Activated CD4-positive, alpha-beta memory T cell treated with anti-CD3 and anti-CD28 coated beads, Interleukin-2, amount 10 ng/mL, durations not matched to agents 7 days and 5 days (primary cell): ENCODE measurements at regions not wholly inside any gene's neighbourhood (a gene's known extent, or its start where the extent isn't known, plus 50 kb on each side); places are given as distances from the start of the nearest gene placed in this dataset.

Experiments used
- CTCF ChIA-PET: fragments of 350-600 bp; sonication (Branson Sonifier 250); formaldehyde crosslinking; loops from one replicate; lab custom pipeline; 2021; ENCODE audit warnings: antibody characterized with exemption, inconsistent platforms; lab: Charles Lee
- POLR2A ChIA-PET: fragments of 350-600 bp; sonication (Branson Sonifier 250); formaldehyde crosslinking; loops from one replicate; lab custom pipeline; 2021; ENCODE audit warnings: antibody characterized with exemption; lab: Charles Lee
- DNase-seq: peaks from one replicate; pipeline ENCODE4 v3.0.0-alpha.2; 2020
- H3K27ac Mint-ChIP-seq: one replicate; pipeline ENCODE4 v1.8.0; 2021; ENCODE audit warnings: mild to moderate bottlenecking, mixed read lengths
- H3K27me3 Mint-ChIP-seq: one replicate; pipeline ENCODE4 v1.8.0; 2021; ENCODE audit warnings: mixed read lengths
- H3K36me3 Mint-ChIP-seq: one replicate; pipeline ENCODE4 v1.8.0; 2021; ENCODE audit warnings: low read depth, mixed read lengths
- H3K4me1 Mint-ChIP-seq: one replicate; pipeline ENCODE4 v1.8.0; 2021; ENCODE audit warnings: mixed read lengths
- H3K4me3 Mint-ChIP-seq: one replicate; pipeline ENCODE4 v1.8.0; 2021; ENCODE audit warnings: mild to moderate bottlenecking, mixed read lengths
- H3K9me3 Mint-ChIP-seq: one replicate; pipeline ENCODE4 v1.8.0; 2021; ENCODE audit warnings: mixed read lengths

- Mint-ChIP-seq H3K36me3 (no peaks in the 10 kb centered on the region), H3K4me1 (no peaks in the 10 kb centered on the region), H3K27ac (no peak overlapping the region), H3K4me3 (no peak overlapping the region), H3K27me3 (peaks cover 5% of the 10 kb centered on the region), H3K9me3 (no peaks in the 10 kb centered on the region)
- DNase-seq: no peak
- ChIA-PET POLR2A (no interaction called here), CTCF (interaction anchor here (1.3 kb wide), 1 partner anchor 10 kb away, joined by 3 read pairs; no protein-coding TSS in a partner anchor)
Measured at GRCh38 chr6:159380114-159380513, 210.9 kb downstream of the FNDC1 start.

- Mint-ChIP-seq H3K4me1 (no peaks in the 10 kb centered on the region), H3K36me3 (no peaks in the 10 kb centered on the region), H3K4me3 (no peak overlapping the region), H3K27ac (no peak overlapping the region), H3K9me3 (no peaks in the 10 kb centered on the region), H3K27me3 (no peaks in the 10 kb centered on the region)
- CTCF ChIA-PET: no interaction called here
- POLR2A ChIA-PET: no interaction called here
- no peak for DNase-seq
Measured at GRCh38 chr6:159378411-159379328, 209.5 kb downstream of the FNDC1 start.

GRCh38 chr6:159376516-159377158 is 207.4 kb downstream of the FNDC1 start:
- Mint-ChIP-seq H3K27ac (no peak overlapping the region), H3K36me3 (no peaks in the 10 kb centered on the region), H3K4me1 (no peaks in the 10 kb centered on the region), H3K9me3 (no peaks in the 10 kb centered on the region), H3K27me3 (no peaks in the 10 kb centered on the region), H3K4me3 (no peak overlapping the region)
- POLR2A ChIA-PET: no interaction called here
- DNase-seq: no peak
- CTCF ChIA-PET: no interaction called here

GRCh38 chr6:159375014-159375413 is 205.8 kb downstream of the FNDC1 start:
- POLR2A ChIA-PET: no interaction called here
- no peak overlapping the region for H3K27ac Mint-ChIP-seq
- H3K27me3 Mint-ChIP-seq: no peaks in the 10 kb centered on the region
- H3K4me1 Mint-ChIP-seq: no peaks in the 10 kb centered on the region
- CTCF ChIA-PET: no interaction called here
- DNase-seq: no peak
- no peaks in the 10 kb centered on the region for H3K36me3 Mint-ChIP-seq
- H3K4me3 Mint-ChIP-seq: no peak overlapping the region
- no peaks in the 10 kb centered on the region for H3K9me3 Mint-ChIP-seq

- no peak for DNase-seq
- Mint-ChIP-seq H3K4me3 (no peak overlapping the region), H3K4me1 (no peaks in the 10 kb centered on the region), H3K27me3 (no peaks in the 10 kb centered on the region), H3K36me3 (no peaks in the 10 kb centered on the region), H3K27ac (no peak overlapping the region), H3K9me3 (peaks cover under 1% of the 10 kb centered on the region)
- ChIA-PET POLR2A (no interaction called here), CTCF (no interaction called here)
Measured at GRCh38 chr6:159373670-159374069, 204.5 kb downstream of the FNDC1 start.

GRCh38 chr6:159372333-159372732 is 203.1 kb downstream of the FNDC1 start:
- no peak overlapping the region for H3K27ac Mint-ChIP-seq
- H3K27me3 Mint-ChIP-seq: no peaks in the 10 kb centered on the region
- peaks cover 8% of the 10 kb centered on the region for H3K9me3 Mint-ChIP-seq
- ChIA-PET CTCF (no interaction called here), POLR2A (no interaction called here)
- no peak overlapping the region for H3K4me3 Mint-ChIP-seq
- no peaks in the 10 kb centered on the region for H3K4me1 Mint-ChIP-seq
- H3K36me3 Mint-ChIP-seq: no peaks in the 10 kb centered on the region
- no peak for DNase-seq

GRCh38 chr6:159360306-159360705 is 191.1 kb downstream of the FNDC1 start:
- ChIA-PET CTCF (no interaction called here), POLR2A (no interaction called here)
- H3K4me3 Mint-ChIP-seq: no peak overlapping the region
- H3K9me3 Mint-ChIP-seq: no peaks in the 10 kb centered on the region
- H3K27ac Mint-ChIP-seq: no peak overlapping the region
- H3K4me1 Mint-ChIP-seq: no peaks in the 10 kb centered on the region
- H3K27me3 Mint-ChIP-seq: peaks cover 7% of the 10 kb centered on the region
- no peaks in the 10 kb centered on the region for H3K36me3 Mint-ChIP-seq
- no peak for DNase-seq

GRCh38 chr6:159359581-159360297 is 190.5 kb downstream of the FNDC1 start:
- Mint-ChIP-seq H3K36me3 (no peaks in the 10 kb centered on the region), H3K27ac (no peak overlapping the region), H3K27me3 (peaks cover 7% of the 10 kb centered on the region), H3K4me1 (no peaks in the 10 kb centered on the region), H3K4me3 (no peak overlapping the region), H3K9me3 (no peaks in the 10 kb centered on the region)
- ChIA-PET CTCF (no interaction called here), POLR2A (no interaction called here)
- no peak for DNase-seq

- no peak overlapping the region for H3K27ac Mint-ChIP-seq
- no peaks in the 10 kb centered on the region for H3K36me3 Mint-ChIP-seq
- no peak overlapping the region for H3K4me3 Mint-ChIP-seq
- DNase-seq: no peak
- POLR2A ChIA-PET: no interaction called here
- no peaks in the 10 kb centered on the region for H3K4me1 Mint-ChIP-seq
- CTCF ChIA-PET: interaction anchor here (0.6 kb wide), 1 partner anchor 655 kb away, joined by 3 read pairs; no protein-coding TSS in a partner anchor
- H3K27me3 Mint-ChIP-seq: peaks cover 7% of the 10 kb centered on the region
- H3K9me3 Mint-ChIP-seq: no peaks in the 10 kb centered on the region
Measured at GRCh38 chr6:159358562-159358961, 189.4 kb downstream of the FNDC1 start.

- Mint-ChIP-seq H3K27me3 (peaks cover 7% of the 10 kb centered on the region), H3K36me3 (no peaks in the 10 kb centered on the region), H3K4me1 (no peaks in the 10 kb centered on the region), H3K27ac (no peak overlapping the region), H3K4me3 (no peak overlapping the region), H3K9me3 (no peaks in the 10 kb centered on the region)
- CTCF ChIA-PET: no interaction called here
- POLR2A ChIA-PET: no interaction called here
- no peak for DNase-seq
Measured at GRCh38 chr6:159357211-159357915, 188.2 kb downstream of the FNDC1 start.

- Mint-ChIP-seq H3K9me3 (no peaks in the 10 kb centered on the region), H3K4me3 (no peak overlapping the region), H3K36me3 (no peaks in the 10 kb centered on the region), H3K4me1 (no peaks in the 10 kb centered on the region), H3K27me3 (peaks cover 5% of the 10 kb centered on the region), H3K27ac (no peak overlapping the region)
- CTCF ChIA-PET: no interaction called here
- POLR2A ChIA-PET: no interaction called here
- no peak for DNase-seq
Measured at GRCh38 chr6:159353193-159353592, 184.0 kb downstream of the FNDC1 start.

- no peak overlapping the region for H3K27ac Mint-ChIP-seq
- DNase-seq: no peak
- ChIA-PET CTCF (no interaction called here), POLR2A (no interaction called here)
- peaks cover 5% of the 10 kb centered on the region for H3K27me3 Mint-ChIP-seq
- H3K9me3 Mint-ChIP-seq: no peaks in the 10 kb centered on the region
- no peaks in the 10 kb centered on the region for H3K36me3 Mint-ChIP-seq
- no peak overlapping the region for H3K4me3 Mint-ChIP-seq
- H3K4me1 Mint-ChIP-seq: no peaks in the 10 kb centered on the region
Measured at GRCh38 chr6:159351707-159352106, 182.5 kb downstream of the FNDC1 start.

- Mint-ChIP-seq H3K9me3 (no peaks in the 10 kb centered on the region), H3K36me3 (no peaks in the 10 kb centered on the region), H3K27me3 (peaks cover 2% of the 10 kb centered on the region), H3K4me1 (no peaks in the 10 kb centered on the region), H3K27ac (no peak overlapping the region), H3K4me3 (no peak overlapping the region)
- CTCF ChIA-PET: no interaction called here
- no peak for DNase-seq
- POLR2A ChIA-PET: no interaction called here
Measured at GRCh38 chr6:159349915-159350314, 180.7 kb downstream of the FNDC1 start.
